ENCODE measurements at regions not wholly inside any gene's neighbourhood (a gene's known extent, or its start where the extent isn't known, plus 50 kb on each side); places are given as distances from the start of the nearest gene placed in this dataset.

DNA sequence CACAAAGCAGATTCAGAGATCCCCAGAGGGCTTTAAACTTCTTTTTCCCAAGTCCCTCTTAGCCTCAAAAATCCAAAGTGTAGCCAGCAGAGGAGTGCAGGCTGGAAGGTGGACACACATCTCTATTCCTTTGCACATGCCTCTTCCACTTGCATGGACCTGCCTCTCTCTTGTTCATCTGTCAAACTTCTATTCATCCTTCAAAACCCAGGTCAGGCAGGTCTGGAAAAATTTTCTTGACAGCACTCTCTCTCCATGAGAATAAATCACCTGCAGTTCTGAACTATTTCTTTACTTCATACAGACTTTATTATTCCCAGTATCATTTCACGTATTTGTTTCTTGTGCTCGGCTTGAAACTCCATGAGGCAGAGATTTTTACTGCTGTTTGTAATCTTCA lies 127.5 kb downstream of the SS18 start:
- Histone ChIP-seq H3K36me3 (ENCODE audit: control insufficient read depth, insufficient read depth, low read length) (no peaks in the 10 kb centered on the region), H3K27me3 (replicated peaks; ENCODE audit: control insufficient read depth, insufficient read depth, low read length) (no peaks in the 10 kb centered on the region), H3K9me3 (no peaks in the 10 kb centered on the region), H3K4me1 (no peaks in the 10 kb centered on the region), H3K4me3 (ENCODE audit: low read depth, low read length) (no peak overlapping the region)
- ChIA-PET POLR2A (no interaction called here), CTCF (no interaction called here)
- no TSS peak for BruUV-seq (replicated peaks)
- intact Hi-C loops (cut with micrococcal nuclease; ENCODE audit: unreplicated experiment): no loop called here
- Mint-ChIP-seq H3K4me3 (ENCODE audit: unreplicated experiment) (no peak overlapping the region), H3K27ac (ENCODE audit: unreplicated experiment) (no peak overlapping the region), H3K36me3 (ENCODE audit: insufficient read depth, unreplicated experiment) (no peaks in the 10 kb centered on the region), H3K9me3 (ENCODE audit: unreplicated experiment) (no peaks in the 10 kb centered on the region), H3K27me3 (ENCODE audit: insufficient read depth, unreplicated experiment) (peaks cover 9% of the 10 kb centered on the region), H3K4me1 (ENCODE audit: low read depth, unreplicated experiment) (no peaks in the 10 kb centered on the region)
- DNase-seq: no peak
- TF ChIP-seq, protein P1, sequence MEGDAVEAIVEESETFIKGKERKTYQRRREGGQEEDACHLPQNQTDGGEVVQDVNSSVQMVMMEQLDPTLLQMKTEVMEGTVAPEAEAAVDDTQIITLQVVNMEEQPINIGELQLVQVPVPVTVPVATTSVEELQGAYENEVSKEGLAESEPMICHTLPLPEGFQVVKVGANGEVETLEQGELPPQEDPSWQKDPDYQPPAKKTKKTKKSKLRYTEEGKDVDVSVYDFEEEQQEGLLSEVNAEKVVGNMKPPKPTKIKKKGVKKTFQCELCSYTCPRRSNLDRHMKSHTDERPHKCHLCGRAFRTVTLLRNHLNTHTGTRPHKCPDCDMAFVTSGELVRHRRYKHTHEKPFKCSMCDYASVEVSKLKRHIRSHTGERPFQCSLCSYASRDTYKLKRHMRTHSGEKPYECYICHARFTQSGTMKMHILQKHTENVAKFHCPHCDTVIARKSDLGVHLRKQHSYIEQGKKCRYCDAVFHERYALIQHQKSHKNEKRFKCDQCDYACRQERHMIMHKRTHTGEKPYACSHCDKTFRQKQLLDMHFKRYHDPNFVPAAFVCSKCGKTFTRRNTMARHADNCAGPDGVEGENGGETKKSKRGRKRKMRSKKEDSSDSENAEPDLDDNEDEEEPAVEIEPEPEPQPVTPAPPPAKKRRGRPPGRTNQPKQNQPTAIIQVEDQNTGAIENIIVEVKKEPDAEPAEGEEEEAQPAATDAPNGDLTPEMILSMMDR (IDR thresholded peaks at IDR 0.05; ENCODE audit: insufficient read depth in 1 of 2, low read depth in 1 of 2, low read length in 1 of 2, severe bottlenecking in 1 of 2, unreplicated experiment in 1 of 2): no peak

DNA sequence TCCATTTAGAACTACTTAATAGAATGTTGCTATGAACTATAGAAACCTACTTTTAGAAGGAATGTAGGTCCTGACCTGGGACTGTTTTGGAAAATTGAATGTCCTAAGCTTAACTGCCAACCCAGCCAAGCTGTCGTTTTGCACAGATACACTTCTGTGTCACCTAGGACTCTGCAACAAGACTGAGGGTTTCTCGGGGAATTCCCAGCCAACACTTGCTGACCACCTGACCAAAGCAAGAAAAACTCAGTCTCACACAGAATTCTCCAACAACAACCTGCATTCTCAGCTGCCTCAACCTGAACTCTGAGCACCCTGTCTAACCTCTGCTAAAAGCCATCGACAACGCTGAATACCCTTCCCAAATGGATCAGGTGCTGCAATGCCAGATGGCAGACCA lies 128.2 kb downstream of the SS18 start:
- Mint-ChIP-seq H3K9me3 (ENCODE audit: unreplicated experiment) (no peaks in the 10 kb centered on the region), H3K36me3 (ENCODE audit: insufficient read depth, unreplicated experiment) (no peaks in the 10 kb centered on the region), H3K4me3 (ENCODE audit: unreplicated experiment) (no peak overlapping the region), H3K27ac (ENCODE audit: unreplicated experiment) (no peak overlapping the region), H3K27me3 (ENCODE audit: insufficient read depth, unreplicated experiment) (peaks cover 9% of the 10 kb centered on the region), H3K4me1 (ENCODE audit: low read depth, unreplicated experiment) (no peaks in the 10 kb centered on the region)
- H3K9me3 ChIP-seq: no peaks in the 10 kb centered on the region
- no peaks in the 10 kb centered on the region for H3K36me3 ChIP-seq (ENCODE audit: control insufficient read depth, insufficient read depth, low read length)
- no peaks in the 10 kb centered on the region for H3K27me3 ChIP-seq (replicated peaks; ENCODE audit: control insufficient read depth, insufficient read depth, low read length)
- intact Hi-C loops (cut with micrococcal nuclease; ENCODE audit: unreplicated experiment): no loop called here
- no peaks in the 10 kb centered on the region for H3K4me1 ChIP-seq
- DNase-seq: no peak
- ChIA-PET POLR2A (no interaction called here), CTCF (no interaction called here)
- TF ChIP-seq, protein P1 (IDR thresholded peaks at IDR 0.05; ENCODE audit: insufficient read depth in 1 of 2, low read depth in 1 of 2, low read length in 1 of 2, severe bottlenecking in 1 of 2, unreplicated experiment in 1 of 2): no peak
- H3K4me3 ChIP-seq (ENCODE audit: low read depth, low read length): no peak overlapping the region
- no TSS peak for BruUV-seq (replicated peaks)

DNA sequence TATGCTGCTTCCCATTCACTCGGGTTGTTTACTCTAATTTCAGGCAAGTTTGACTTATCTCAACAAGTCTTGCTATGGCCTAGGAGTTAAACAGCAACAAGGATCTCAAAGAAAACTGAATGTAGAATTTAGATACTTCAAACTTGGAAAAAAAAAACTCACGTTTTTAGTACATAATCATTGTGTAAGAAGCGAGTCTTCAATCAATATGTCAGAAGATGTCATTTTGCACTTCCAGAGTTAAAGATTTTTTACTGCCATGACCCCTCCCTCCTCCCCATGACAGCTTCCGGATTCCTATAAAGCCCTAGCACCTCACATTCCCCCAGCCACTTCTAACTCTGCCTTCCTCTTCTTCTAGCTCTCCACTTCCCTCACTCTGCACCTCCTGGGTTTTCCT lies 133.4 kb downstream of the SS18 start:
- intact Hi-C loops (cut with micrococcal nuclease; ENCODE audit: unreplicated experiment): no loop called here
- CTCF ChIA-PET: no interaction called here
- H3K27ac Mint-ChIP-seq (ENCODE audit: unreplicated experiment): no peak overlapping the region

More for the DNA sequence above, 133.4 kb downstream of the SS18 start:
- Mint-ChIP-seq H3K4me1 (ENCODE audit: low read depth, unreplicated experiment) (no peaks in the 10 kb centered on the region), H3K9me3 (ENCODE audit: unreplicated experiment) (no peaks in the 10 kb centered on the region), H3K27me3 (ENCODE audit: insufficient read depth, unreplicated experiment) (peaks cover 4% of the 10 kb centered on the region), H3K4me3 (ENCODE audit: unreplicated experiment) (no peak overlapping the region), H3K36me3 (ENCODE audit: insufficient read depth, unreplicated experiment) (no peaks in the 10 kb centered on the region)
- POLR2A ChIA-PET: no interaction called here
- no peaks in the 10 kb centered on the region for H3K27me3 ChIP-seq (replicated peaks; ENCODE audit: control insufficient read depth, insufficient read depth, low read length)
- no peak overlapping the region for H3K4me3 ChIP-seq (ENCODE audit: low read depth, low read length)
- no peak for DNase-seq
- no peaks in the 10 kb centered on the region for H3K4me1 ChIP-seq
- no TSS peak for BruUV-seq (replicated peaks)
- TF ChIP-seq, protein P1 (IDR thresholded peaks at IDR 0.05; ENCODE audit: insufficient read depth in 1 of 2, low read depth in 1 of 2, low read length in 1 of 2, severe bottlenecking in 1 of 2, unreplicated experiment in 1 of 2): no peak
- H3K9me3 ChIP-seq: no peaks in the 10 kb centered on the region
- H3K36me3 ChIP-seq (ENCODE audit: control insufficient read depth, insufficient read depth, low read length): no peaks in the 10 kb centered on the region
